ENCODE measurements at regions not wholly inside any gene's neighbourhood (a gene's known extent, or its start where the extent isn't known, plus 50 kb on each side); places are given as distances from the start of the nearest gene placed in this dataset.

- no peak for DNase-seq
Observed at GRCh38 chr2:164155558-164155957, 419.8 kb upstream of the FIGN start.

GRCh38 chr2:164151522-164151921, 415.7 kb upstream of the FIGN start:
- no peak for DNase-seq

DNA sequence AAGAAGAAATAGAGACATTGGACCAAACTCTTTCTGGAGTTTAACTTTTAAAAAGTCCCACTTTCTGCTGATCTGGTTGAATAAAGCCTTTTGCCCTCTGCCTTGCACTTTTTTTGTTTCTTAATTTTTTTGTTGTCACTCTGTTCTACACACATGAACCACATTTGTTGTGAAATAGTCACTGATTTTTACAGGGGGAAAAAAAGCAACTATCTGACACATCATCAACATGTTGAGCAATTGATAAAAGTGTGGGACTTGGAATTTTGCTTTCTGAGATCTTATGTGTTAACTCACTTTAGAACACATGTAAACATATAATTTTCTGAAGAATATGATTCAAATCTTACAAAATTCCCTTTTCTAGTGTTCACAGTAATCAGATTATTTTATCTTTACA, 414.8 kb upstream of the FIGN start:
- no peak for DNase-seq

DNA sequence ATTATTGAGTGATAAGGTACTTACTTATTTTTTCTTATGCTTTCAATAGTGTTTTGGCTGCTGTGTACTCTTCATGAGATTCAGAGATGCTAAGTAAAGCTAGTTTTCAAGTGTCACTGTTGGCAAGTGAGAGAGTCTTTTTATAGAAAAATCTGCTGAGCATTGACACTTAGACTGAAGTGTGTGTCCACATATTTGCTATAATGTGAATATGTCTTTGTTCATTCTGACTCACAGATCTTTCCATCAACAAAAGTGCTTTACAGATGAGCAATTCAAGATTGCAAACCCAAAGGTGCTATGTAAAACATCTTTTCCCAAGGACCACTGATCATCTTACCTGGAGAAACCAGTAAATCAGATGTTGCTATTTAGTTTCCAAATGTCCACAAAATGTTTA, 410.6 kb upstream of the FIGN start:
- no peak for DNase-seq

DNA sequence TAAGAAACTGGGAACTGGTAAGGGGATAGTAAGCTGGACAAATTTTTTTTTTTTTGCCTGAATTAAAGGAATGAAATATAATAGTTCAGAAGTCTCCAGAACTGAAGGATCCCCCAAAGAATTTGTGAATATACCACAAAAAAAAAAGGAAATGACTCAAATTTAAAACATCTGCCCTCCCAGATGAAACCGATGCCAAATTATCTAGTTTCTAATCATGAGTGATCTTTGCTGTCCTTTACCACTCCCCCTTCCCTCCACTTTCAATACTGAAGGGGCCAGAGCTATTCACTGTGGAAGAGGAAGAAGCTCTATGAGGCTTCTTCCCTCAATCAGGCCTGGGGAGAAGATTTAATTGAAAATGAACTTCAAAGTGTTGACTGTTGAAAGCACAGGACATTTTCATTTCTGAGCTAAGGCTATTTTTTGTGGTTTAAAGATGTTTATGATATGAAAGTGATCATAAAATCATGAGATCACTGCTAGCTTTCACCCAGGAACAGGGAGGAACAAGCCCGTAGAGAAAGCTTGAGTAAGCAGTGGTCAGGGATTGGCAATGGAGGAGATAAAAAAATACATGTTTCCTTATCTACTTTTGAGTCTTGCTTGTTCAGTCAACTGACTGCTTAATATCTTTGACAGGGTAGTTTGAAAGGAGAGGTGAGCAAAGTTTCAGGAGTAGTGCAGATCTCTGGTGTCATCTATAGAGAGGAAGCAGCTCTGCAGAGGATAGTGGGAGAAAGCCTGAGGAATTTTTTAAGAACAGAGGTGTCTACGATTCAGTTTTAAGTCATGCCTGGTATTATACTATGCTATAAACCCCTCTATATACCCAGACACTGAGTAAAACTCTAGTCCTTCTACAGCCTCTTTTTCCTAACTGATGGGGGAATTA, 409.5 kb upstream of the FIGN start:
- no peak for DNase-seq

GRCh38 chr2:164143183-164143930, 407.5 kb upstream of the FIGN start:
- no peak for DNase-seq

GRCh38 chr2:164142755-164143154, 406.9 kb upstream of the FIGN start:
- no peak for DNase-seq

DNA sequence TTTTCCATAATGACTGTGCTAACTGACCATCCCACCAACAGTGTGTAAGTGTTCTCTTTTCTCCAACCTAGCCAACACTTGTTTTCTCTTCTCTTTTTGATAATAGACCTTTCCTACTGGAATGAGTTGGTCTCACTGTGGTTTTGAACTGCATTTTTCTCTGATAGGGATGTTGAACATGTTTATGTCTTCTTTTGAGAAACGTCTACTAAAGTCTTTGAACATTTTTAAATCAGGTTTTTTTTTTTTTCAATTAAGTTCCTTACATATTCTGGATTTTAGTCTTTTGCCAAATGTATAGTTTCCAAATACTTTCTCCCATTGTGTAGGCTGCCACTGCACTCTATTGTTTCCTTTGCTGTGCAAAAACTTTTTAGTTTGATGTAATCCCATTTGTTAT, 405.5 kb upstream of the FIGN start:
- DNase-seq = no peak

GRCh38 chr2:164138750-164139149, 402.9 kb upstream of the FIGN start:
- no peak for DNase-seq

DNA sequence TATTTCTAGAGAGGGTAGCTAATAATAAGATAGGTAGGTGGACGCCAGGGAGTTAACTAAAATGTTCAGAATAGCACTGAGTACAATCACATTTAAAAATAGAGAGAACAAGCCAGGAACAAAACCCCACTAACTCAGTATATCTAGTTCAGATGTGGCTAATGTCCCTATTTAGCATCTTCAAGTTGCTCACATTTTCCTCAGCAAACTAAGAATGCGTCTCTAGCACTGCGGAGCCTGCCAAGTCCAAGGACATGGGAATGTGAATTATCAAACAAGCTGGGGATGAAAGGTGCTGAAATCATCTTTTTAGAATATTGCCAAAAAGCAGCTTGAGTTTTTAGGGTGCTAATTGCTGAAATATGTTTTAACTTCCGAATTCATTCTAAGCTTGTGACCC, 398.5 kb upstream of the FIGN start:
- DNase-seq = no peak

DNA sequence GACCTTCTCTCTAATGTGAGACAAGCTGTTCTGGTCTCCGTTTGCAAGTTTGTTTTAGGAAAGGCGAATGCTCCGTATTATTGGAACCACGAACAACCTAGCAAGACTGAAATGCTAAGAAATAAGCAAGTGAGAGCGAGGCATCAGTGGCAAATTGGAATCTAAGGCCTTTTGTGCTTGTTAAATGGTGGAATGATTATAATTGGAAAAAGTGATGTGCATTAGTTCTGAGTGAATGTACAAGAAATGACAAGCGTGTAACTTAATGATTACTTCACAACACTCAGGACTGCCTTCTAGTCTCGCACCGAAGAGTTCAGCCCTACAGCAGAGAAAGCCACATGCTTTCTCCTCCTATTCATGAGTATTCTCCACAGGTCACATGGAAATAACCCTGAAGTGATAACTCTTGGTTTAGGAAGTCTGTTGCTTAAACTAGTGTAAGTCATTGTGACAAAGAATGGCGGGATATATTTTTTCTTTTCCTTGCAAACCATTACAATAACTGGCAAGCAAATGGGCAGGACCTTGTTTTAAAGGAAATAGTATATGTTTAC, 392.2 kb upstream of the FIGN start:
- no peak for DNase-seq

- DNase-seq = no peak
Observed at GRCh38 chr2:164126960-164127660, 391.3 kb upstream of the FIGN start.

DNA sequence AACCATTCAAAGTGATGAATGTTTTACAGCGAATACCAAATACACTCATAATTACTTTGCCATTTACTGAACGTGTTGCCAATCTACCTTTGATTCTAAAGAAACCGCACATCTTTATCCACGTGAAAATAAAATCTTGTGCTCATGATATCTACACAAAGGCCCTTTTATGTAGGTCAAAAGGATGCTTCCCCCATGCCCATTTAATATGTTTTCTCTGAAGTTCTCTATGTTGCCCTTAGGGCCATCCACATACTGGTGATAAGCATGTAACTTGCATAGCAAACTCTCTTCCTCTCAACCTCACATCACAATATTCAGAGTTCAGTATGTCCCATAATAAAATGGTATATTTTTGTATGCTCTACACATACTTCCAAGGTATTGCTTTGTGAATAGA, 380.0 kb upstream of the FIGN start:
- no peak for DNase-seq

GRCh38 chr2:164114937-164115336, 379.1 kb upstream of the FIGN start:
- no peak for DNase-seq

GRCh38 chr2:164112105-164112504, 376.3 kb upstream of the FIGN start:
- DNase-seq = no peak

DNA sequence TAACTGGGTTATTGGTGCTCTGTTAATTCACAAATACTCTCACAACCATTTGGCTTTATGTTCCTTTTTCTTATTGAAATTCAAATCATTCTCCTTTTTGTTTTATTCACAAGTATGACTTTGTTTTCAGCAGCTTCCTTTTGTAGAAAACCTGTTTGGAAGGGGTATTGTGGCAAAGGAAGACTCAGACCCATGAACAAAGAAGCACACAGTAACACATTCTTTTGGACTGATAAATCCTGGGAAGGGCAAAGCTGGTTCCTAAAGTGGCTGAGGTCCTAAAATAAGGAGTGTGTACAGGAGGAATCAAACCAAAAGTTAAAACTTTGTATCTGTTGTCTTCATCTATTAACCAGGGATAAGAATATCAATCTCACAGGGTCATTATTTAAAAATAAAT, 374.7 kb upstream of the FIGN start:
- DNase-seq = no peak

DNA sequence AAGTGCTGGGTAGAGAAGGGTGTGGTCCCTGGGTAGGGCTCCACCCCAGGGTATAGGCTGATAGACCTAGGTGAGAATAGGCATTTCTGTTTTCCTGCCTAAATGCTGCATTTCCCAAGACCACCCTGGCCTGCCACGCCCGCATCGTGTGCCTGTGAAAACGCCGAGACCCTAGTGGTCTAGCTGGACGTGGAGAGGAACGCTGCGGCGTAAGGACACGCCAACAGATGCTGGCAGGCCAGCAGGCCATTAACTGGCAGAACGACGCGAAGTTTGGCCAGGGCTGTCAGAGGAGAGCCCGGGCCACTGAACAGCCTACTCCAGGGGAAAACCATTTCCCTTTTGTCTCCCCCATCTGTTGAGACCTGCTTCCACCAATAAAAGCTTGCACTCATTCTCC, 373.2 kb upstream of the FIGN start:
- DNase-seq = no peak

- DNase-seq = no peak
Observed at GRCh38 chr2:164103271-164103670, 367.5 kb upstream of the FIGN start.

DNA sequence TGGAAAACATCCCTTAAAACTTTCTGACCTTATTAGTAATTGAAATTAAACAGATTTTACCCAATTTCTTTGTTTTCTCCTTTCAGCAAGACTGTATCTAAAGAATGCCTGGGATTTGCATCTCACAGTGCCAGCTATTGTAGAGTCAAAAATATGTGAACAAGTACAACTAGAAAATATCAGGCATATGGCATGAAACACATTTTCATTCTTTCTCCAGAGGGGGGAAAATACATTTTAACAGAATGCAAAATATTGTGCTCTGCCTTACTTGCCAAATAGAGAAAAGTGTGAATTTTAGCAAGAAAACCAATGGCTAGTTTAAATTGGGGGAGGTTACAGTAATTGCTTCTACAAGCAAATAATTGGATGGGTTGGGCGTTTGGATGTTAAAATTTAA, 366.6 kb upstream of the FIGN start:
- DNase-seq = no peak

DNA sequence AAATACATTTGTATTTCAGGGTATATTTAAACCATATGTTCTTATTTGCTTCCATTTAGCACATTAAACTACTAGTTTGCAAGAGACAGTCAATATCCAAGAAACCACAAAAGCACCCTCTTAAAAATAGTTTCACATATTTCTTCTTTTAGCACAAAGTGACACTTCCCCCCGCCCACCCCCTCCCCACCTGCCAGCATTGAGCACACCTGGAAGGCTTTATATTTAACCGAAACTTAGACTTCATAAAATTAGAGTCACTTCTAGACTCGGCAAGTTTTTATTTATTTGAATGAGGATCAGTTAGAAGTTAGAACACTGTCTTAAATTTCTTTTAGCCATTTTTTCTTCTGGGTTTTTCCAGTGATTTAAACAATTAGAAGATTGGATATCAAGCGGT, 355.9 kb upstream of the FIGN start:
- DNase-seq = no peak

DNA sequence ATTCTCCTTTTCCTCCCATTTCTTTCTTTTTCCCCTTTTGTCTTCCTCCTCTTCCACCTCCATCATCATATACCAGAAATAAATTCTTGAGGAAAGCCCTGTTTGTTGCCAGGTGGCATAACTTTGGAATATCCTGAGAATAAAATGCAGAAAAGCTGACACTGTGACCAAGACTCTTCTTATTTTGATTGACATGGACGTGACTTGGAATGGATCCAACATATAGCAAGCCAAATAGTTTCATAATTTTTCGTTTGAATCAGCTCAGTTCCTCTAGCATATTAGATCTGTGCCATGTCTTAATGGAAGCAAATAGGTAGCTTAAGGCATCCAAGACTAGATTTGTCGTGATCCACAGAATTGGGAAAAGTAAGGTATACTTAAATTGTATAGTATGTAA, 354.7 kb upstream of the FIGN start:
- no peak for DNase-seq

DNA sequence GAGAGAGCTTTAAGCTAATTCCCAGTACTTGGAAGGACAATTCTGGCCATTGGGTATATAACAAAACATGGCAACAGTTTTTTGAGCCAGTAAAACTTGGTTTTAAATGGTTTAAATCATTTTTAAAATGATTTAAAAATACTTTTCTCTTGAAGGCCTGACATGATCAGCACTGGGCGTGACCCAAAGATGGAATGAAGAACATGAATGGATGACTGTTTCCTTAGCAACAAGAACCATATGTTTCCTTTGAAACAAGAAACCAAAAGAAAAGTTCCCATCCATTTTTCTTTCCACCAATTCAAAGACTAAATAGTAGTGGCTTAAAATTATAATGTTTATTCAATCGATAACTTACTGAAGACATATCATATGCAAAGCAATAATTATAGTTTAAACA, 348.3 kb upstream of the FIGN start:
- no peak for DNase-seq

DNA sequence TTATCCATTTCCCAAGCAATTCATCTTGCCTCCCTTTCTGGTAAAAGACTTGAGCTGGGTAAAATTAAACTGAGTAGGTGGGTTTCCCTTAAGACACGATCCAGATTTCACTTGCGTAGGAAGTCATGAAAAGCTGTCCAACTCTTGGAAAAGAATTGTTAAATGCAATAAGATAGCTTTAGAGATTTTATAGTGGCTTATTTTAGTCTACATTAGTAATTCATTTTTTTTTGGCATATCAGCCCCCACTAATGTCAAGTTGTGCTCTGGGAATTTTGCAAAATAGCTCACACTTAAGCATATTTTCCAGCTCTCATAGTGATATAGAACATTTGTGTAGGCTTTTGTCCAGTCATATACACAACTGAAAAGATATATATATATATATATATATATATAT, 344.7 kb upstream of the FIGN start:
- no peak for DNase-seq
